Skeletal muscle cell (primary cell): ENCODE measurements at regions not wholly inside any gene's neighbourhood (a gene's known extent, or its start where the extent isn't known, plus 50 kb on each side); places are given as distances from the start of the nearest gene placed in this dataset.
"Not testable (repeated sequence)": the region's sequence is repeated elsewhere in the genome, so short reads cannot be mapped to it uniquely, and the experiment has no call there.

Experiments
- DNase-seq: peaks from one replicate; pipeline ENCODE4 v3.0.0-alpha.2; 2010; ENCODE audit warnings: low read depth
- H3K4me3 ChIP-seq: 2 replicates; pipeline ENCODE4 v1.5.1; 2011; ENCODE audit warnings: low read depth, mild to moderate bottlenecking, control low read depth, low read length, moderate library complexity

DNA sequence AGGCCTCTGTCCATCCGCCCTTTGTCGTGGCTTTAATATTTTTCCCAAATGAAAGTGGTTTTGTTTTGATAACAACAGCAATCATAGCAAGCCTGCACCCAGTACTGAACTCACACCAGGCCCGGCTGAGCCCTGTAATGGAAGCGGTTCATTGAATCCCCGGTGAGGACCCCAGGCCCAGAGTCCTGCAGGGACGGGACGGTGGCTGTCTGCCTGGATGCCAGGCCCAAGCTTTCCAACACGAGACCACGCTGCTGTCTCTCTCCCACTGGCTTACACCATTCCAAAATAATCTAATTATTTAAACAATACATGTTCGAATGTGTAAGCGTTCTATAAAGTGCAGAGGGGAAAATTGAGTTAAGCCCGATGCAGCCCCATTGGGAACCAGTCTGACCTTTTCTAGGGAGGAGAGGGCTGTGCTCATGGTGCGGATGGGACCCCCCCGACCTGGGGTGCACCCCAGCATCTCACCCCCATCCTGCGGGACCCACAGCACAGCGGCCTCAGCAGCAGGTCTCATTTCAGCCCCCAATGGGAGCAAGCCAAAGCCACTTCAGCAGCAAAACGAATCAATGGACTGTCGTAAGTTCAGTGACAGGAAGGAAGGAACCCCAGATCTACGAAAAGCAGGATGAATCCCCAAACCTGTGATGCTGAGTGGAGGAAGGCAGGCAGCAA, 1046.9 kb downstream of the BRD1 start:
- no peak for DNase-seq
- H3K4me3 ChIP-seq: no peak overlapping the region

DNA sequence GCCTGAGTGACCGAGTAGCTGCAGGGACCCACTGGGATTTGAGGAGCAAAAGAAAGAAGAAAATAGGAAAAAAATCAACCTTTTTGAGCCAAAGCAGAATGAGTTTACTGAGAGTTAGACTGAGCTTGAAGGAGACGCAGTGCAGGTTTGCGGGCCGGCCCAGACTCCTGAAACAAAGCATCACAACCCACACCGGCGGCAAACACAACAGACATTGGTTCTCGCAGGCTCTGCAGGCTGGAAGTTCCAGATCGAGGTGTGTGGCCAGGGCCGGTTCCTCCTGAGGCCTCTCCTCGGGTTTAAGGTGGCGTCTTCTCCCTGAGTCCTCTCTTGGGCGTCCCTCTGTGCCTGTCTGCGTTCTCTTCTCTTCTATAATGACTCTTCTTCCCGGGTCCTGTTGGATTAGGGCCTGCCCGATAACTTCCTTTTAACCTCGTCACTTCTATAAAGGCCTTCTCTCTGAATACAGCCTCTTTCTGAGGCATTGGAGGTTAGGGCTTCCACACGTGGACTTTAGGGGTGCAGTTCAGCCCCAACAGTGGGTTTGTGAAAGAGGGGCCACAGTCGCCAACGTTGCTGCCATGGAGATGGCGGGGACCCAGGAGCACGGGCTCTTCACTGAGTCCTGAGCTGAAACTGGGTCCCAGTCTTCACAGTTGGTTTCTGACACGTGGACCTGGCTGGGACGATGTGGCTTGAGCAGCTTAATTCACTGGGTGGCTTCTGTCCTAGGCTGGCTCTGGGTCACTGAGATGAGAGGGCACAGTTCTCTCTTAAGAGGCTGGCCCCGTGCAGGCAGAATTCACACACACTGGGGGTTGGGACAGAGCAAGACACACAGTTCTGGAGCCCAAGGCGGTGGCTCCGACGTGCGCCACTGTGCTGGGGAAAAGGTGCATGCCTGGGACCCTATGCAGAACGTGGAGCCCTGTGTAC, 1047.7 kb downstream of the BRD1 start:
- H3K4me3 ChIP-seq: no peak overlapping the region
- DNase-seq: no peak

DNA sequence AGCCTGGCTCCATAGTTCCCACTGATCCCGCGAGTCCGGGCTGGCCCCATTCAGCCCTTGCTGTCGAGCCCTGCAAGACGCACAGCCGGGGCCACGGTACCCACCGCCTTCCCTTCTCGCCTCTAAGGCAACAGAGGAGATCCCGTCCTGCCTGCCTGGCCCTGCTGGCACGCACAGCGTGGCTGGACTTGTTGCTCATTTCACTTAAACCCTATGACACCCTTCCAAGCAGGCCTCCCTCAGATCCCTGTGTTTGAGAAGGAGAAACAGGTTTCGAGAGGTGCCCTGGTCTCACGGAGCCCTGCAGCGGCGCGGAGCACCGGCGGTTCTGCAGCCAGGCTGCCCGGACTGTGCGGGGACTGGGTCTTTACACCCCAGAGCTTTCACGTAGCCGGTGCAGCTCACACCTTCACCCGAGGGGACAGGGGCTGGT, 1048.4 kb downstream of the BRD1 start:
- no peak overlapping the region for H3K4me3 ChIP-seq
- DNase-seq: no peak

DNA sequence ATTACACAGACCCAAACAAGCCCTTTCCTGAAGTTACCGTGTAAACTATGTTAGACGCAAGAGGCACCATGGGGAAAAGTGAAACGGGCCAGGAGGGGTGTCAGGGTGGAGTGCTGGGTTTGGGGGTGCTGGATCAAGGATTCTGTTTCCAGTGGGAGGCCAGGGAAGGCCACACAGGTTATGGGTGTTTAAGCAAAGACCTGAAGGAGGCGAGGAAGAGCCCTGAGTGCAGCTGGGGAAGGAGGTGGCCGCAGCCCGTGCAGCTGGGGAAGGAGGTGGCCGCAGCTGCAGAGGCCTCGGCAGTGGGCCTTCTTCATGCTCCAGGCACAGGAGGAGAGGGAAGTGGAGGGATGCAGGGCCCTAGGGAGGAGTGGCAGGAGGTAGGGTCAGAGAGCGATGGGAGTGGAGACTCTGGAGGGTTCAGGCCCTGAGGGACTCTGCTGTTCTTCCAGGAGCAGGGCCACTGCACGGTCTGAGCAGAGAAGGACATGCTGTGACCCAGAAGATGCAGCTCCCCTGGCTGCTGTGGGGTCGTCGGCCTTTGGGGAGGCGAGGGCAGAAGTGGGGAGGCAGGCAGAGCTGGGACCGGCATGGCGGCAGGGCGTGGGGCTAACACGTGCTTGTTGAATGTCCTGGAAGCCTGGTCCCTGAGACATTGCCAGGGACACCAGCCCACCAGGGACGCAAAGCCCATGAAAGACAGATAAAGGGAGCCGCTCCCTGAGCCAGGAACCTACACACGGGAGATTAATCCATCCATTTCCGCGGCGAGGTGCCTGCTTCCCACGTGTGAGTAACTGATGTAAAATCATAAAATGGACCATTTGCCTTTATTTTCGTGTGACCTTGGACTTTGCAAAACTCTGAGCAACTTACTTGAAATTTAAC, 1049.1 kb downstream of the BRD1 start:
- DNase-seq: no peak
- no peak overlapping the region for H3K4me3 ChIP-seq

DNA sequence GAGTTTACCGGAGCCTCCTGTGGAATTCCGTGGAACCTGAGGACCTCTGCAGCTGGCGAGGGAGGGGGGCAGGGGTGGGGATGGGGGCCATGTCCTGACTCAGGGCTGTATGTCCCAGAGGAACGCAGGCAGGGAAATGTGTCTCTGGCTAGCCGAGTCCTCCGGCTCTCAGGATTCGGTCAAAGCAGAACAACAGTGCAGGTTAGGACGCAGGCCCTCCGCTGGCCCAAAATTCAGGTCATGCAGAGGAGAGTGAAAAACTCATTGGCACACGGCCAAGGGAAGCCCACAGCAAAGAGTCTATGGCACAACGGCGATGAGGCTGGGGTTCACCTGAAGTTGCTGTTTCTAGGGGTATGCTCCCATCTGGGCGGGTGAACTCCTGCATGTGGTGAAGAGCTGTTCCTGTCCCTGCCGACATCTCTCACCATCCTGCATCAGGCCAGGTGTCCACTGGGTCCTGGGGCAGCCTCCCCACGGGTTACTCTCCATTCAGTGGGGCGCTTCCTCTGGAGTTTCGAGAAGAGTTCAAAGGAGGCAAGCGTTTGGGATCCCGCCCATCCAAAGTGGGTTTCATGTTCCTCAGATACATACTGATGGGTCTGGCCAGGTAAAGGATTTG, 1055.3 kb downstream of the BRD1 start:
- H3K4me3 ChIP-seq: no peak overlapping the region
- DNase-seq: no peak

DNA sequence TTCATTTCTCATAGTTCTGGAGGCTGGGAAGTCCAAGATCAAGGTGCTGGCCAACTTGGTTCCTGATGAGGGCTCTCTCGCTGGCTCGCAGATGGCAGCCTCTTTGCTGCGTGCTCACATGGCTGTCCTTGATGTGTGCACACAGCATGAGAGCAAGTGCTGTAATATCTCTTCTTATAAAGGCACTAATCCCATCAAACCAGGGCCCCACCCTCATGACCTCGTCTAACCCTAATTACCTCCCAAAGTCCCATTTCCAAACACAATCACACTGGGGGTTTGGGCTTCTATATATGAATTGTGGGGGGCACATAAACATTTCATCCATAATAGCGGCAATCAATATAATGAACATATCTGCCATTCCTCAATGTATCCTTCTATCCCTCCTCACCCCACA, 1062.1 kb downstream of the BRD1 start:
- no peak for DNase-seq
- no peak overlapping the region for H3K4me3 ChIP-seq

DNA sequence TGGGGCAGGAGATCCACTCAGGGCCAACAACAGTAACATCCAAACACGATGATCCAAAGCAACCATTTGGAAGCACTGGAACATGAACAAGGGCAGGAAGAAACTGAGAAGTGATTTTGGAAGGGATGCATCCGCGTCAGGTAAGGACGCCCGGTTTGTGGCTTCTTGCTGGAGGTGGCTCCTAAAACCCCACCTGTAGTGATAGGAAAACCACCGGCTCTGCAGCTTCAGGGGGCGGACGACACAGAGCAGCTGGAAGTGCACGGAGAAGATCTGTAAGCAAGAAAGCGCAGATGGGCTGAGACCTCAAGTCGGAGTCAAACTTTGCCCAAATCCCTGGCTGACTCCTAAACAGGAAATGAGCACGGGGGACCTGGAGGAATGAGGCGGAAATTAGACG, 1066.1 kb downstream of the BRD1 start:
- H3K4me3 ChIP-seq: no peak overlapping the region

DNA sequence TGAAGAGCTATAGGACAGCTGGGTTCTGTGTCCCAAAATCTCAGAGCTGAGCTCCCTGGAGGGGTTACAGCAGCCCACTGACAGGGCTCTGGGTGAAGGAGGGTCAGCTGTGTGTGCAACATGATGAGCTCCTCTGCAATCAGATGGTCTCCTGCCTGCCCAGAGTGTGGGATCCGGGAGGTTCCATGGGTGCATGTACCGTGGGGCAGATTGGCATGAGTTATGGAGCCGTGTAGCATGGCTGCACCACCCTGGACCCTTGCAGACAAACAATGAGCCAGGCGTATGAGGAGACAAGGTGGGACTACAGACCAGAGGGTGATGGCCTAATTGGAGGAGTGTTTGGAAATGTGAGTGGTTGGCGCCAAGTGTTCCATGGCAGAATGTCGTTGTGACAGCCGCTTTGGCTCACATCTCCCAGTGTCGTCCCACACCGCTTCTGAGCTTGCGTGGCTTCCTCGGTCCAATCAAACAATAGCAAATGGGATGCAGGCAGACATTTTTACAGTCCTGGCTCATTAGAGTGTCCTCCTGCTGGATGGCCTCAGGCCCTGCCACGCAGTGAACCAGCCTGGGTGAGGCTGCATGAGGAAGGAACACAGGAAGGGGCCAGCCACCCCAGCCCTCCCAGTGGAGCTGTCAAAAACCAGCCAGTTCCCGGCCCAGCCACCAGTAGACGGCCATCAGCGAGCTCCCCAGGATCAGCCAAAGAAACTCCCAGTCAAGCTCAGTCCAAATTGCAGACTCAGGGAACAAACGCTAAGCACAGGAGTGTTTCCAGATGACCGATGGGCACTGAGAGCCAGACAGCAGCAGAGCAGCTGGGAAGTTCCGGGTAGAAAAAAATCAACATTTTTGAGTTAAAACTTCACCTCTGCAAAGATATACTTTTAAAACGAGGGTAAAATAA, 1066.9 kb downstream of the BRD1 start:
- no peak overlapping the region for H3K4me3 ChIP-seq
- no peak for DNase-seq

More for the DNA sequence above, 1066.1 kb downstream of the BRD1 start:
- no peak for DNase-seq

DNA sequence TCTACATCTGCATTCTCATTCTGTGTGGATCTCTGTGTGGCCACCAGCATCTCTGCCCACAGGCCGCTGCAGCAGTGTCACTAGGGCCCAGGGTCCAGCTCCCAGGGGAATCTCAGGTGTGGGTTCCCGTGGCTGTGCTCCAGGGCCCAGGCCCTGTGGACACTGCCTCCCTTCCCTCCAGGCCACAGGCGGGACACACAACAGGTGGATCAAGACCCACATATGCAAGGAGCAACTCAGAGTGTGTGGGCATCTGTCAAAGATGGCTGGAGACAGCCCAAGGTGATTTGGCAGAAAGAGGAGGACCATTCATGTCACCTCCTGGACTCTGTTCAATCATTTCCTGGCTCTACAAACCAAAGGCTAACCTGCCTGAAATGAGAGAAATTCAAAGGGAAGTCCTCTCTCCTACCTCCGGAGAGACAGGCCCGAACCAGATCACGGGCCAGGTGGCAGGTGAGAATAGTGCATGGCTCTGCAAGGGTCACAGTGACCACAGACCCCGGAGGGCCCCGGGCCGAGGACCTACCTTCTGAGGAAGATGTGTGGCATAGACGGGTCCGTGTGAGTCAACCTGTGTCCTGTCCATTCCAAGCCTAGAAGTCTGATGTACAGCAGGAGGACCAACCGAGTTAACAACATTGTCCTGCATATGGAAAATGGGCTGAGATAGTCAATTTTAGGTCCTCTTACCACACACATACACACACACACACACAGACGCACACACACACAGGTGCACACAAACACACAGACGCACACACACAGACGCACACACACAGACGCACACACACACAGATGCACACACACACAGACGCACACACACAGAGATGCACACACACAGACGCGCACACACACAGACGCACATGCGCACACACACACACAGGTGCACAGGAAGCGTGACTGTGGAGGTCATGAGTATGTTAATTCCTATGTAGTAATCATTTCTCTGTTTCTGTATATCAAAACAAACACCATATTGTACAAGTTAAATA, 1068.5 kb downstream of the BRD1 start:
- no peak for DNase-seq
- H3K4me3 ChIP-seq: no peak overlapping the region

DNA sequence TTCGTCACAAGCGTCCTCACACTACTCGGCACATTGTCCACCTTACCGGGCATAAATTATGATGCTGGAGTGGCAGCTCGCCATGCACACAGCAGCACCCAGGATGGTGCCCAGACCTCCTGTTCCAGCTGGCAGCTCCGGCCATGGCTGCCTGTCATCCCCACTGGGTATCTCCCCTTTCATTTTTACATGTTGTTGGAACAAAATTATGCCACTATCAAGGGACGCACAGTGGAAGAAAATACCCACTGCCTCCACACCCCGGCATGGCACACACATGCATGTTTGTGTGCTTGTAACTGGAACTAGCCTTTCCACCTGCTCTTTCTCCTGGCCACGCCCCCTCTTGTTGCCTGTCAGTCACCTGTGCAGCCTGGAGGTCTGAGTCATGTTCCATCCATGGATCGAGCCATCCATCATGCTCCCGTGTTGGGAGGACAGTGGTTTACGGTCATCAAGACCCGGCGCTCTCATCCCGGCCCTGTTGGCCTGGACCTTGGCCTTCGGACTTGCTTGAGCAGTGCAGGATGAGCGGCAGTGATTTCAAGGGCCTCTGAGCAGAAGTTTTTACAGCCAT, 1069.6 kb downstream of the BRD1 start:
- DNase-seq: no peak
- H3K4me3 ChIP-seq: no peak overlapping the region

DNA sequence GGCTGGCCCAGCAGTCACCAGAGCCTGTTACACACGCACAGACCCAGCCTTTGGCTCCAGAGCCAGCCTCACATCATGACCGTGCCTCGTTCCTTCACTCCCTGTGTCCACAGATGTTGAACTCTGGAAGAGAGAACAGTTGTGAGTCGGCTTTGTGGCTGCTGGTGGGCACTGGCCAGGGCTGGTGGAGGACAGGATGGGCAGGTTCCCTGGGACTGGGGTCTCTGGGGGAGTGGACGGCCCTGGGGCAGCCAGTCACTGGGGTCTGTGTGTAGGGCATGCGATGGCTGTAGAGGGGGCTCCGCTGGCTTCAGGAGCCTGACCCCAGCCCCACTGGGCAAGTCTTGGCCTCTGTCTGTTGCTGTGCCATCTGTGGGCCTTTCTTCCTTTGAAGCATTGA, 1070.1 kb downstream of the BRD1 start:
- no peak for DNase-seq
- H3K4me3 ChIP-seq: no peak overlapping the region

DNA sequence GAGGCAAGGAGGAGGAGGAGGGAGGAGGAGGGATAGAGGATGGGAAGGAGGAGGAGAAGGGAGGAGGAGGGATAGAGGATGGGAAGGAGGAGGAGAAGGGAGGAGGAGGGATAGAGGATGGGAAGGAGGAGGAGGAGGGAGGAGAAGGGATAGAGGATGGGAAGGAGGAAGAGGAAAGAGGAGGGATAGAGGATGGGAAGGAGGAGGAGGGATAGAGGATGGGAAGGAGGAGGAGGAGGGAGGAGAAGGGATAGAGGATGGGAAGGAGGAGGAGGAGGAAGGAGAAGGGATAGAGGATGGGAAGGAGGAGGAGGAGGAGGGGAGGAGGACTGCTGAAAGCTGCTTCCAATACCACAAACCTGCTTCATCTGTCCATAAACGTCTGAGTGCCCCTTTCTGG, 1070.5 kb downstream of the BRD1 start:
- not testable (repeated sequence) for H3K4me3 ChIP-seq, DNase-seq

DNA sequence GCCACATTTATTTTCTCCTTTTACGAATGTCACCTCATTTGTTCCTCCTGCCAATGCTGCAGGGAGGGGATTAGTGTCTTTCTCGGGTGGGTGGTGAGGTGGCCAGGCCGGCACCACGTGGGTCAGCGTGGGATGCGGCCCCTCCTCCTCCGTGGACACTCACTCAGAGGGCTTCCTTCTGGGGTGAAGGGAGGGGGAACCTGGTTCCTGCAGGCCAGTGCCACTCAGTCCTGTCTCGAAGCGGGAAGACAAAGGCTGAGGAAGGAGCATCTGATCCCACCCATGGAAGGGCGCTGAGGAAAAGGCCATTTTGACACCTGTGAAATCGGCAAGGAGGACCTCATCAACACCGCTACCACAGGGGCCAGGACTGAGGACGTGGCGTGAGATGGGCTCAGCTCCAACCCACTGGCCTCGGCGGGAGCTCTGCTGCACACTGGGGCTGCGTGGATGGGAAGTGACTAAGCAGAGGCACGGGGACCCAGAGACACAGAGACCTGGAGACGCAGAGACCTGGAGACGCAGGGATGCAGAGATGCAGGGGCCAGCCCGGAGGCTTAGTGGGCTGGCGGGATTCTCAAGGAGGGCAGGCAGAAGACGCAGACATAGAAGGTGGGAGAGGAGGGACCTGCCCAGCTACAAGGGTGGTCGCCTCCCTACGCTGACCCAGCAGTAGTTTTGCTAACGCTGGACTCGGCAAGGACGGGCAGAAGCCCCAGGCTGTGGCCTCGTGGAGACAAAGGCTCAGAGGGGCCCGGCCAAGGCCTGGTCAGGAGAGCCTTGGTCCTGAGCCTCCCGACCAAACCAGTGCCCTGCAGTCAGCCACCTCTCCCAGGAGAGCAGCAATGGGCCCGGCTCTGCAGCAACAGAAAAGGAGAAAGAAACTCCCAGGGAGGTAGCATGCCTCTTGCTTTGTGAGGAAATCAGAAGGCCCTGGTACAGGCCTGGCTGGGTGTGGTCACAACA, 1071.2 kb downstream of the BRD1 start:
- DNase-seq: no peak
- H3K4me3 ChIP-seq: no peak overlapping the region

DNA sequence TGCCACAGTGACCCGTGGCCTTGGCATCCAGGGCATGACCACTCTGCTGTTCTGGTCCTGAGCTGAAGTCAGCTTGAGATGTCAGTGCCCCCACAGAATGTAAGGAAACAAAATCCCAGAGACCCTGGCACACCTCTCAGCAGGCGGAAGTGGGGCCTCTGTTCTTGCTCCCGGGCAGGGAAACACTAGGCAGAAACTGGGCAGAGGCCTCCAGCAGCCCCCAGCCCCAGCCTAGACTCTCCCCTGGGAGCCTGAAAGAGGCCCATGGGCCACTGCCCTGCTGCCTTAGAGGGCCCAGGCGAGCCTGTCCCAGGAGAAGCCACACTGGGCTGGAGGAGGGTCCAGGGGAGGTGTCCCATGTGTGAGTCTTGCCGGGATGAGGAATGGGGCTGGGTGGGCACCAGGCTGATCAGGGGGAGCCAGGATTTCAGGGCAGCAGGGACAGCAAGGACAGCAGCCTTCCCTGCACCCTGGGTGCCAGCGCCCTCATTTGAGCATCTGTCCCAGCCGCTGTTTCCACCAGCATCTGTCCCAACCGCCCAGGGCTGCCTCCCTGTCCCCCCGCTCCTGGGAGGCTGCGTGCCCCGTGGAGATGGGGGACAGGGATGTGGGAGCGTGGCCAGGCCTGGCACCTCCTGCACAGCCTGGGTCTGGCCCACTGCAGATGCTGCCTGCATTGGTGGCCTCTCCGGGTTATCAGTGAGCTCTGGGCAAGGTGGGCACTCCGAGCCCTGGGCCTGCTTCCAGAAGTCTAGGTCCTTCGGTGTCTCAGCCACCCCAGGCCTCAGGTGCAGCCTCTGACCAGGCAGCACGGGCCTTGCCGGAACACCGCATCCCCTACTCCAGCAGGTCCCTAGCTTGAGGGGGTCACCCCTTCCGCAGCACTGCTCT, 1072.4 kb downstream of the BRD1 start:
- no peak overlapping the region for H3K4me3 ChIP-seq
- DNase-seq: no peak

DNA sequence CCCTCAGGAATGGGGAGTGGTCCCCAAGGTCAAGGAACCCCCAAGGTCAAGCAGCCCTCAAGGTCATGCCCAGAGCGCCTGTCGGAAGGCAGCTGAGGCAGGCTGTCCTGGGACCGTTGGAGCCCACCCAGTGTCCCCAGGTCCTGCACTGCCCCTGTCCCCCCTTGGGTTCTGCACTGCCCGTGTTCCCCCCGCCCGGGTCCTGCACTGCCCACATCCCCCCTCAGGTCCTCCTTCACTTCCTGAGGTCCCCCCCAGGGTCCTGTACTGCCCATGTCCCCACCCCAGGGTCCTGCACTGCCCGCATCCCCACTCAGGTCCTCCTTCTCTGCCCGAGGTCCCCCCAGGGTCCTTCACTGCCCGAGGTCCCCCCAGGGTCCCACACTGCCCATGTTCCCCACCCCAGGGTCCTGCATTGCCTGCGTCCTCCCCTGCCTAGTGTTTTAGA, 1073.0 kb downstream of the BRD1 start:
- no peak overlapping the region for H3K4me3 ChIP-seq
- no peak for DNase-seq
